ENCODE measurements at regions not wholly inside any gene's neighbourhood (a gene's known extent, or its start where the extent isn't known, plus 50 kb on each side); places are given as distances from the start of the nearest gene placed in this dataset.

DNA sequence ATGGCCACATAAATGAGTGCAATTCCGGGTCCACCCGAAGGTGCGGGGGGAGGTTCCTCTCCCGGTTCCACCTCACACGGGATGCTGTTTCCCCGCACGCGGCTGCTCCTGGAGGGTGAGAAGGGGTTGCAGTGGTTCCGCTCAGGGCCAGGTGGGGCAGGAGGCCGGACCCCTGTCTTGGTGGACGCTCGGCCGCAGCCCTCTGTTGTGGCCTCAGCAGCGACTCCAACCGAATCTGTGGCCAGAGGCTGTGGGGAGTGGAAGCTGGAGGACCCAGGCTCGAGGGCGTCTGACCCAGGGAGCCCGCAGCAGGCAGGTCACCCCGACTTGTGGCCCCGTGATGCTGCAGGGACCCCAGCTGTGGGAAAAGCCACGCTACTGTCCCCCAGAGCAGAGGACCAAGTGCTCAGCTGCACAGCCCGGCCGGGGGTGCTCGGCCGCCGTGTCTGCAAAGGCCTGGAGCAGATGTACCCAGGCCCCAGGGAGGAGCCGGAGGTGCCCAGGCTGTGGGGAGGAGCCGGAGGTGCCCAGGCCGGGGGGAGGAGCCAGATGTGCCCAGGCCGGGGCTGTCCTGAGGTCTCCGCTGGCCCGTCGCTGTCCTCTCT lies 83.9 kb downstream of the RTP5 start:
- intact Hi-C loops (cut with DNase I; ENCODE audit: low total_unique reads) = no loop called here
- Histone ChIP-seq H3K4me3 (no peak overlapping the region), H3K27ac (no peak overlapping the region)

DNA sequence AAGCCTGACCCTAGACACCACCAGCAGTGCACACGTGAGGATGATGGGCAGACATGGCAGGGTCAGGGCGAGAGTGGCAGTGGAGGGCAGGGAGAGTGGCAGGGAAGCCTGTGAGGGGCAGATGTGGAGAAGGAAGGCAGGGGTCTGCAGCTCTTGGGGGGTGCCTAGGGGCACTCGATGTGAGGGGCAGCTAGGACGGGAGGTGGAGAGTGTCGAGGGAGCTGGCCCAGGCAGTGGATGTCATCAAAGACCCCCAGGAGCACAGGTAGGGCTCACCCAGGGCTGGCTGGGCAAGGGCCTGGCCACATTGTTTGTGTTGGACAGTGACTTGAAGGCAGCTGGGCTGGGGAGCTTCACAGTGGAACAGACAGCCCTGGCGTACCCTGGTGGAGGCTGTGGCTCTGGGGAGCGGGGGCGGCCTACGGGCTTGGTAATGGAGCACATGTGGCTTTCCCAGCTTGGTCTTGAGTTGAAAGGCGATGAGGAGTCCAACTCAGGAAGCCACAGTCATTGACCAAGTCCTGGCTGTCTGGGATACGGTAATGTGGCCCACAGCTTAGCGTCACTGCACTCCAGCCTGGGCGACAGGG lies 87.1 kb downstream of the RTP5 start:
- intact Hi-C loops (cut with DNase I; ENCODE audit: low total_unique reads) = no loop called here
- Histone ChIP-seq H3K36me3 (no peaks in the 10 kb centered on the region), H3K27me3 (peaks cover 0 to 22% of the 10 kb centered on the region in 2 donors), H3K9me3 (no peaks in the 10 kb centered on the region), H3K4me1 (no peaks in the 10 kb centered on the region), H3K27ac (no peak overlapping the region), H3K4me3 (no peak overlapping the region)
- TF ChIP-seq, protein P1, sequence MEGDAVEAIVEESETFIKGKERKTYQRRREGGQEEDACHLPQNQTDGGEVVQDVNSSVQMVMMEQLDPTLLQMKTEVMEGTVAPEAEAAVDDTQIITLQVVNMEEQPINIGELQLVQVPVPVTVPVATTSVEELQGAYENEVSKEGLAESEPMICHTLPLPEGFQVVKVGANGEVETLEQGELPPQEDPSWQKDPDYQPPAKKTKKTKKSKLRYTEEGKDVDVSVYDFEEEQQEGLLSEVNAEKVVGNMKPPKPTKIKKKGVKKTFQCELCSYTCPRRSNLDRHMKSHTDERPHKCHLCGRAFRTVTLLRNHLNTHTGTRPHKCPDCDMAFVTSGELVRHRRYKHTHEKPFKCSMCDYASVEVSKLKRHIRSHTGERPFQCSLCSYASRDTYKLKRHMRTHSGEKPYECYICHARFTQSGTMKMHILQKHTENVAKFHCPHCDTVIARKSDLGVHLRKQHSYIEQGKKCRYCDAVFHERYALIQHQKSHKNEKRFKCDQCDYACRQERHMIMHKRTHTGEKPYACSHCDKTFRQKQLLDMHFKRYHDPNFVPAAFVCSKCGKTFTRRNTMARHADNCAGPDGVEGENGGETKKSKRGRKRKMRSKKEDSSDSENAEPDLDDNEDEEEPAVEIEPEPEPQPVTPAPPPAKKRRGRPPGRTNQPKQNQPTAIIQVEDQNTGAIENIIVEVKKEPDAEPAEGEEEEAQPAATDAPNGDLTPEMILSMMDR (IDR thresholded peaks at IDR 0.05) = no peak
- DNase-seq = peak in 1 of 2 donors; percentile 57

More for the DNA sequence above, 83.9 kb downstream of the RTP5 start:
- Histone ChIP-seq H3K9me3 (no peaks in the 10 kb centered on the region), H3K36me3 (no peaks in the 10 kb centered on the region), H3K4me1 (peaks cover 0 to 8% (median 5%) of the 10 kb centered on the region in 4 donors), H3K27me3 (peaks cover 0 to 42% of the 10 kb centered on the region in 2 donors)
- TF ChIP-seq, protein P1 (IDR thresholded peaks at IDR 0.05) = no peak
- peak in 1 of 2 donors; percentile 51 for DNase-seq

DNA sequence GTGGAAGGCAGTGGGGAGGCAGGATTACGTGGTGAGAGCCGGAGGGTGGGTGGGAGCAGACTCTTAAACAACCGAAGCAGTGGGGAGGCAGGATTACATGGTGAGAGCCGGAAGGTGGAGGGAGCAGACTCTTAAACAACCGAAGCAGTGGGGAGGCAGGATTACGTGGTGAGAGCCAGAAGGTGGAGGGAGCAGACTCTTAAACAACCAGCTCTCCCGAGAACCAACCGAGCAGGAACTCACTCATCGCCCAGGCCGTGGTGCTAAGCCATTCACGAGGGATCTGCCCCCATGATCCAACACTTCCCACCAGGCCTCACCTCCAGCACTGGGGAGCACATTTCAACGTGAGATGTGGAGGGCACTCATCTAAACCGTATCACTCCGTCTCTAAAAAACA lies 87.7 kb downstream of the RTP5 start:
- H3K4me1 ChIP-seq = no peaks in the 10 kb centered on the region
- intact Hi-C loops (cut with DNase I; ENCODE audit: low total_unique reads) = no loop called here
- H3K4me3 ChIP-seq = no peak overlapping the region
- TF ChIP-seq, protein P1 (IDR thresholded peaks at IDR 0.05) = no peak
- no peaks in the 10 kb centered on the region for H3K36me3 ChIP-seq
- H3K27me3 ChIP-seq = peaks cover 0 to 19% of the 10 kb centered on the region in 2 donors
- H3K9me3 ChIP-seq = no peaks in the 10 kb centered on the region
- no peak overlapping the region for H3K27ac ChIP-seq
- peak in 1 of 2 donors; percentile 13 for DNase-seq

DNA sequence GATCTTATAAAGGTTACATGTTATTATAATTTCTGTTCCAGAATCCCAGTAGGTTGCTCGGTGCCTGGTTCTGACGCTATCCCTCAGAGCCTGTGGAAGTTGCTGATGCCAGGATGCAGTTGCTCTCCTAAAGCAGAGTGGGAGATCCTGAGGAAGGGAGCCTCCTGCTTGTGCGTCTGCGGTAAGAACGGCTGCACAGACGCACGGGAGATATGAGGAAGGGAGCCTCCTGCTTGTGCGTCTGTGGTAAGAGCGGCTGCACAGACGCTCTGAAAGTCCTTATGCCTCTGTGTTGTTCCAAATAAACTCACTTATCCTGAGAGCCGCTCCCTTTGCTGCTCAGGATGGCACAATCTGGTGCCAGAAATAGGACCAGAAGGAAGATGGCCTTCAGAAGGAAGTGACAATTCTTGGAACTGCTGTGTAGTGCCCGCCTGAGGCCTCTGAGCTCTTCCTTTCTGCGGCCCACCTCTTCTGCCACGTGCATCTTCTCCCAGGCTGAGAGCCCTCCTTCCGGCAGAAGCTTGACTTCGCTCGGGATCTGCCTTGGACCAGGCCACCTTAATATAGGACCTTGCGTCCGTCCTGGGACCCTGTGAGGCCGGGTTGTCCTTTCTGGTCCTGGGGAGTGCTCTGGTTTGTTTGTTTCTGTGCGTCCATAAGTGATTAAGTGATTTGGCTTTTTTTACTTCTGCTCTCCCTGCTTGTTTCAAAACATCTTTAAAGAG lies 89.5 kb downstream of the RTP5 start:
- no peaks in the 10 kb centered on the region for H3K36me3 ChIP-seq
- no peak overlapping the region for H3K4me3 ChIP-seq
- no peaks in the 10 kb centered on the region for H3K4me1 ChIP-seq
- peak in 1 of 2 donors; percentile 41 for DNase-seq
- intact Hi-C loops (cut with DNase I; ENCODE audit: low total_unique reads) = no loop called here
- peaks cover 0 to 8% of the 10 kb centered on the region in 2 donors for H3K27me3 ChIP-seq
- no peaks in the 10 kb centered on the region for H3K9me3 ChIP-seq
- H3K27ac ChIP-seq = no peak overlapping the region
- TF ChIP-seq, protein P1 (IDR thresholded peaks at IDR 0.05) = no peak

DNA sequence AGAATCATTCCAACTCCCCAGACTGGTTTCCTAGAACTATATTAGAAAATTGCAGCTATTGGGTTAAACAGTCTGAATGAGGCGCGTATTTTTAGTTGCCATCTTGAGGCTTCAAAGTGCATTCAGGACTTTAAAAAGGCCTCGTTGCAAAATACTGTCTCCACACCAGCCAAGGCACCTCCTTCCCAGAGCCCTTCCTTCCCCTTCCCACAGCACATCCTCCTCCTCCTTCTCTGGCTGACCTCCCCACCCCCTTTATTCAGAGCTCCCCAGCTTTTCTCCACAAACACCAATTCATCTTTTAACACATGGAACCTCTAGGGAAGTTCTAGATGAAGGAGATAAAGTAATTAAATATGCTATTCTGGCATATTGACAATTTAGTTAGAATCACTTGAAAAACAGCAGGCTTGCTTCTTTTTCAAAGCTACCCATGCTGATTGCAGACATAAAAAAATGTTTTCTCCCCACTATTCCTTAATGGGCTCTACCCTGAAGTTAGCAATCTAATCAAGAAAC lies 90.3 kb downstream of the RTP5 start:
- H3K4me3 ChIP-seq = no peak overlapping the region
- intact Hi-C loops (cut with DNase I; ENCODE audit: low total_unique reads) = no loop called here
- TF ChIP-seq, protein P1 (IDR thresholded peaks at IDR 0.05) = no peak
- no peak overlapping the region for H3K27ac ChIP-seq
- H3K36me3 ChIP-seq = no peaks in the 10 kb centered on the region
- DNase-seq = no peak
- H3K9me3 ChIP-seq = no peaks in the 10 kb centered on the region
- peaks cover 0 to 8% of the 10 kb centered on the region in 2 donors for H3K27me3 ChIP-seq
- H3K4me1 ChIP-seq = no peaks in the 10 kb centered on the region
